ENCODE measurements at regions not wholly inside any gene's neighbourhood (a gene's known extent, or its start where the extent isn't known, plus 50 kb on each side); places are given as distances from the start of the nearest gene placed in this dataset.

- no peaks in the 10 kb centered on the region for H3K27me3 ChIP-seq (ENCODE audit: control insufficient read depth, insufficient read depth, low read length, poor library complexity, severe bottlenecking)
- H3K36me3 Mint-ChIP-seq (ENCODE audit: low read depth) = no peaks in the 10 kb centered on the region
- H3K4me3 ChIP-seq (ENCODE audit: low read length) = no peak overlapping the region
- H3K9me3 ChIP-seq (ENCODE audit: control insufficient read depth, low read length) = peaks cover 9% of the 10 kb centered on the region
- no peak for DNase-seq
- no peak overlapping the region for H3K27ac ChIP-seq (ENCODE audit: low read depth, low read length)
- TF ChIP-seq, protein P1, sequence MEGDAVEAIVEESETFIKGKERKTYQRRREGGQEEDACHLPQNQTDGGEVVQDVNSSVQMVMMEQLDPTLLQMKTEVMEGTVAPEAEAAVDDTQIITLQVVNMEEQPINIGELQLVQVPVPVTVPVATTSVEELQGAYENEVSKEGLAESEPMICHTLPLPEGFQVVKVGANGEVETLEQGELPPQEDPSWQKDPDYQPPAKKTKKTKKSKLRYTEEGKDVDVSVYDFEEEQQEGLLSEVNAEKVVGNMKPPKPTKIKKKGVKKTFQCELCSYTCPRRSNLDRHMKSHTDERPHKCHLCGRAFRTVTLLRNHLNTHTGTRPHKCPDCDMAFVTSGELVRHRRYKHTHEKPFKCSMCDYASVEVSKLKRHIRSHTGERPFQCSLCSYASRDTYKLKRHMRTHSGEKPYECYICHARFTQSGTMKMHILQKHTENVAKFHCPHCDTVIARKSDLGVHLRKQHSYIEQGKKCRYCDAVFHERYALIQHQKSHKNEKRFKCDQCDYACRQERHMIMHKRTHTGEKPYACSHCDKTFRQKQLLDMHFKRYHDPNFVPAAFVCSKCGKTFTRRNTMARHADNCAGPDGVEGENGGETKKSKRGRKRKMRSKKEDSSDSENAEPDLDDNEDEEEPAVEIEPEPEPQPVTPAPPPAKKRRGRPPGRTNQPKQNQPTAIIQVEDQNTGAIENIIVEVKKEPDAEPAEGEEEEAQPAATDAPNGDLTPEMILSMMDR (conservative IDR thresholded peaks at IDR 0.05) = no peak
- no peaks in the 10 kb centered on the region for H3K27me3 Mint-ChIP-seq (ENCODE audit: insufficient read depth)
- no peak overlapping the region for H3K4me3 Mint-ChIP-seq
- H3K9me3 Mint-ChIP-seq = peaks cover 27% of the 10 kb centered on the region
- no peaks in the 10 kb centered on the region for H3K4me1 ChIP-seq (ENCODE audit: control insufficient read depth, insufficient read depth, low read length)
- no peak overlapping the region for H3K9ac ChIP-seq (ENCODE audit: extremely low read depth, low read length, poor library complexity, severe bottlenecking)
- 100% methylated on average over 1 of the region's 1 CpG; no CpG with 5 or more reads in 1 of the 2 experiments for WGBS, 2 experiments (ENCODE audit: insufficient coverage in 1 of 2, insufficient read length in 1 of 2)
- H3K27ac Mint-ChIP-seq = no peak overlapping the region
- no peaks in the 10 kb centered on the region for H3K36me3 ChIP-seq (ENCODE audit: control insufficient read depth, insufficient read depth, low read length)
- H3K4me1 Mint-ChIP-seq = no peaks in the 10 kb centered on the region
Measured at GRCh38 chr11:128216198-128216597, 371.2 kb downstream of the ETS1 start.

DNA sequence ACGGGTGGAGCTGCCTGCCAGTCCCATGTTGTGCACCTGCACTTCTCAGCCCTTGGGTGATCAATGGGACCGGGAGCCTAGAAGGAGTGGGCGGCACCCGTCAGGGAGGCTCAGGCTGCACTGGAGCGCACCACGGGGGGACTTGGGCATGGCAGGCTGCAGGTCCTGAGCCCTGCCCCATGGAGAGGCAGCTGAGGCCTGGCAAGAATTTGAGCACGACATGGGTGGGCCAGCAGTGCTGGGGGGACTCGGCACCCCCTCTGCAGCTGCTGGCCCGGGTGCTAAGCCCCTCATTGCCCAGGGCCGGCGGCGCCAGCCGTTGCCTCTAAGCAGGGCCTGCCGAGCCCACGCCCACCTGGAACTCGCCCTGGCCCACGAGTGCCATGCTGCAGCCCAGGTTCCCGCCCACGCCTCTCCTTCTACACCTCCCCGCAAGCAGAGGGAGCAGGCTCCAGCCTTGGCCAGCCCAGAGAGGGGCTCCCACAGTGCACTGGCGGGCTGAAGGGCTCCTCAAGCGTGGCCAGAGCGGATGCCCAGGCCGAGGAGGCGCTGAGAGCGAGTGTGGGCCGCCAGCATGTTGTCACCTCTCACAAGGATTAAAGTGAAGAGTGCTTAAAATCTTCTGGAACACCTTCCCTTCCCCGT is 372.0 kb downstream of the ETS1 start:
- Histone ChIP-seq H3K9me3 (ENCODE audit: control insufficient read depth, low read length) (peaks cover 9% of the 10 kb centered on the region), H3K4me3 (ENCODE audit: low read length) (no peak overlapping the region), H3K27me3 (ENCODE audit: control insufficient read depth, insufficient read depth, low read length, poor library complexity, severe bottlenecking) (no peaks in the 10 kb centered on the region), H3K9ac (ENCODE audit: extremely low read depth, low read length, poor library complexity, severe bottlenecking) (no peak overlapping the region), H3K36me3 (ENCODE audit: control insufficient read depth, insufficient read depth, low read length) (no peaks in the 10 kb centered on the region), H3K27ac (ENCODE audit: low read depth, low read length) (no peak overlapping the region), H3K4me1 (ENCODE audit: control insufficient read depth, insufficient read depth, low read length) (no peaks in the 10 kb centered on the region)
- no peak for DNase-seq
- TF ChIP-seq, protein P1 (conservative IDR thresholded peaks at IDR 0.05) = no peak
- Mint-ChIP-seq H3K27me3 (ENCODE audit: insufficient read depth) (no peaks in the 10 kb centered on the region), H3K36me3 (ENCODE audit: low read depth) (no peaks in the 10 kb centered on the region), H3K4me1 (no peaks in the 10 kb centered on the region), H3K27ac (no peak overlapping the region), H3K4me3 (no peak overlapping the region), H3K9me3 (peaks cover 27% of the 10 kb centered on the region)
- 93 to 98% methylated on average over 9 to 27 of the region's 28 CpGs for WGBS, 2 experiments (ENCODE audit: insufficient coverage in 1 of 2, insufficient read length in 1 of 2)

- no peak overlapping the region for H3K27ac ChIP-seq (ENCODE audit: low read depth, low read length)
- no peak overlapping the region for H3K9ac ChIP-seq (ENCODE audit: extremely low read depth, low read length, poor library complexity, severe bottlenecking)
- no peak overlapping the region for H3K4me3 Mint-ChIP-seq
- no peaks in the 10 kb centered on the region for H3K4me1 ChIP-seq (ENCODE audit: control insufficient read depth, insufficient read depth, low read length)
- H3K27me3 Mint-ChIP-seq (ENCODE audit: insufficient read depth) = no peaks in the 10 kb centered on the region
- TF ChIP-seq, protein P1 (conservative IDR thresholded peaks at IDR 0.05) = no peak
- no peaks in the 10 kb centered on the region for H3K36me3 Mint-ChIP-seq (ENCODE audit: low read depth)
- WGBS, 2 experiments (ENCODE audit: insufficient coverage in 1 of 2, insufficient read length in 1 of 2) = 93 to 95% methylated on average over 9 of the region's 9 CpGs
- H3K4me1 Mint-ChIP-seq = no peaks in the 10 kb centered on the region
- H3K4me3 ChIP-seq (ENCODE audit: low read length) = no peak overlapping the region
- H3K27me3 ChIP-seq (ENCODE audit: control insufficient read depth, insufficient read depth, low read length, poor library complexity, severe bottlenecking) = no peaks in the 10 kb centered on the region
- no peak for DNase-seq
- no peaks in the 10 kb centered on the region for H3K36me3 ChIP-seq (ENCODE audit: control insufficient read depth, insufficient read depth, low read length)
- peaks cover 27% of the 10 kb centered on the region for H3K9me3 Mint-ChIP-seq
- H3K9me3 ChIP-seq (ENCODE audit: control insufficient read depth, low read length) = peaks cover 9% of the 10 kb centered on the region
- H3K27ac Mint-ChIP-seq = no peak overlapping the region
Measured at GRCh38 chr11:128214263-128214662, 373.1 kb downstream of the ETS1 start.
